HCT116 (cell line): ENCODE measurements at regions not wholly inside any gene's neighbourhood (a gene's known extent, or its start where the extent isn't known, plus 50 kb on each side); places are given as distances from the start of the nearest gene placed in this dataset.

Experiments
- ATAC-seq: fragments of 200-7000 bp; cut with Tn5 transposase; 2 replicates; pipeline ENCODE4 v1.9.1; 2020; ENCODE audit warnings: mild to moderate bottlenecking, moderate library complexity
- BruUV-seq: library from RNA; stranded (reverse); fragments of 400-500 nt; replicated peaks from 2 replicates; lab custom pipeline; 2021; lab: Mats Ljungman, UMichigan
- CTCF ChIA-PET: fragments of 300-600 bp; sonication (Branson Sonifier 250); formaldehyde crosslinking; loops from one replicate; lab custom pipeline; 2021; ENCODE audit warnings: antibody characterized with exemption; lab: Charles Lee
- POLR2A ChIA-PET: fragments of 300-600, 350-600 bp; sonication (Branson Sonifier 250); formaldehyde crosslinking; loops from one replicate; lab custom pipeline; 2021; ENCODE audit warnings: antibody characterized with exemption; lab: Charles Lee
- RAD21 ChIA-PET, 2 experiments: fragments of 300-600 bp; sonication (Branson Sonifier 250); formaldehyde crosslinking; loops; one replicate each; lab custom pipeline; 2023; ENCODE audit warnings: low total read pairs in 2 of 2; ENCODE audit not compliant: uncharacterized antibody in 2 of 2, unreplicated experiment in 2 of 2, low non-redundant PET in 1 of 2; lab: Charles Lee
- DNase-seq: peaks from one replicate; pipeline ENCODE4 v3.0.0-alpha.2; 2010; ENCODE audit warnings: low read depth, low spot score
- H2AFZ ChIP-seq: fragments of 200-600 bp; shearing (Covaris generic), sonication (generic); 2 replicates; pipeline ENCODE4 v1.6.1; 2017; ENCODE audit warnings: low read depth, mixed run types, mixed read lengths, antibody characterized with exemption, low read length; ENCODE audit not compliant: poor library complexity, severe bottlenecking
- H3K27ac ChIP-seq: 2 replicates; pipeline ENCODE4 v1.5.1; 2012; ENCODE audit warnings: low read depth, low read length
- H3K27me3 ChIP-seq: fragments of 200-600 bp; sonication (generic); 2 replicates; pipeline ENCODE4 v1.6.1; 2016; ENCODE audit warnings: mixed run types, low read length, mixed read lengths; ENCODE audit not compliant: insufficient read depth
- H3K36me3 ChIP-seq, 2 experiments: fragments of 200-500 bp in 1 of 2; fragments of 200-600 bp in 1 of 2; sonication (Bioruptor generic) in 1 of 2; sonication (generic) in 1 of 2; 2 replicates each; pipeline versions ENCODE4 v1.5.1 to v1.6.1; 2014 to 2016; ENCODE audit warnings: low read length in 2 of 2, inconsistent platforms in 1 of 2, mixed read lengths in 1 of 2, mixed run types in 1 of 2; ENCODE audit not compliant: insufficient read depth in 2 of 2, control insufficient read depth in 1 of 2
- H3K4me1 ChIP-seq, 2 experiments: fragments of 200-600 bp in 1 of 2; sonication (generic) in 1 of 2; 2 replicates each; pipeline versions ENCODE4 v1.5.1 to v1.6.1; 2012 to 2017; ENCODE audit warnings: low read length in 2 of 2, inconsistent platforms in 1 of 2, mild to moderate bottlenecking in 1 of 2, mixed read lengths in 1 of 2, mixed run types in 1 of 2, moderate library complexity in 1 of 2; ENCODE audit not compliant: insufficient read depth in 2 of 2, control insufficient read depth in 1 of 2
- H3K4me2 ChIP-seq: fragments of 200-600 bp; sonication (generic); 2 replicates; pipeline ENCODE4 v1.6.1; 2017; ENCODE audit warnings: mixed run types, low read length, mixed read lengths
- H3K4me3 ChIP-seq, 2 experiments: fragments of 200-600 bp in 1 of 2; sonication (generic) in 1 of 2; replicated peaks in 1 of 2; 2 replicates each; pipeline ENCODE4 v1.5.1; 2011 to 2016; ENCODE audit warnings: low read length in 2 of 2, control low read depth in 1 of 2, low read depth in 1 of 2, mild to moderate bottlenecking in 1 of 2, mixed read lengths in 1 of 2, mixed run types in 1 of 2
- H3K79me2 ChIP-seq: fragments of 200-600 bp; sonication (generic); 2 replicates; pipeline ENCODE4 v1.6.1; 2017; ENCODE audit warnings: mild to moderate bottlenecking, mixed run types, low read length, moderate library complexity, mixed read lengths; ENCODE audit not compliant: insufficient read depth
- H3K9ac ChIP-seq: fragments of 200-600 bp; sonication (generic); 2 replicates; pipeline ENCODE4 v1.6.1; 2016; ENCODE audit warnings: low read length, mixed read lengths
- H3K9me2 ChIP-seq: fragments of 200-600 bp; sonication (generic), shearing (Covaris generic); 2 replicates; pipeline ENCODE4 v1.6.1; 2017; ENCODE audit warnings: mixed run types, mild to moderate bottlenecking, moderate library complexity; ENCODE audit not compliant: insufficient read depth
- H3K9me3 ChIP-seq, 2 experiments: fragments of 200-500 bp in 1 of 2; fragments of 200-600 bp in 1 of 2; sonication (Bioruptor generic) in 1 of 2; sonication (generic) in 1 of 2; 2 replicates each; pipeline ENCODE4 v1.6.1; 2014 to 2017; ENCODE audit warnings: low read length in 2 of 2, mixed read lengths in 2 of 2, inconsistent platforms in 1 of 2, low read depth in 1 of 2, mild to moderate bottlenecking in 1 of 2, mixed run types in 1 of 2, moderate library complexity in 1 of 2; ENCODE audit not compliant: control insufficient read depth in 1 of 2, insufficient read depth in 1 of 2
- H4K20me1 ChIP-seq: fragments of 200-600 bp; sonication (generic), shearing (Covaris generic); 2 replicates; pipeline ENCODE4 v1.6.1; 2017; ENCODE audit warnings: mixed run types, mild to moderate bottlenecking, moderate library complexity; ENCODE audit not compliant: insufficient read depth
- CEBPB ChIP-seq: IDR thresholded peaks from 2 replicates; pipeline ENCODE4 v1.6.1; 2012; ENCODE audit warnings: low read depth
- CTCF ChIP-seq, 3 experiments: fragments of 200-600 bp in 1 of 3; sonication (generic) in 1 of 3; IDR thresholded peaks in 2 of 3; conservative IDR thresholded peaks in 1 of 3; 2 replicates each; pipeline ENCODE4 v1.5.1; 2012 to 2017; ENCODE audit warnings: low read depth in 2 of 3, low read length in 2 of 3, antibody characterized with exemption in 1 of 3, borderline replicate concordance in 1 of 3, control low read depth in 1 of 3, mild to moderate bottlenecking in 1 of 3, mixed read lengths in 1 of 3, mixed run types in 1 of 3, moderate library complexity in 1 of 3; ENCODE audit not compliant: insufficient read depth in 1 of 3
- EGR1 ChIP-seq: IDR thresholded peaks from 2 replicates; pipeline ENCODE4 v1.6.1; 2012; ENCODE audit warnings: low read depth
- ELF1 ChIP-seq: IDR thresholded peaks from 2 replicates; pipeline ENCODE4 v1.6.1; 2012; ENCODE audit warnings: low read depth, borderline replicate concordance
- EZH2 ChIP-seq: fragments of 200-600 bp; sonication (generic); IDR thresholded peaks from 2 replicates; pipeline ENCODE4 v1.6.1; 2017; ENCODE audit warnings: antibody characterized with exemption, mixed run types
- EZH2phosphoT487 ChIP-seq: fragments of 200-600 bp; IDR thresholded peaks from 2 replicates; pipeline ENCODE4 v1.6.1; 2018; ENCODE audit warnings: antibody characterized with exemption, borderline replicate concordance
- FOSL1 ChIP-seq: IDR thresholded peaks from 2 replicates; pipeline ENCODE4 v1.6.1; 2012; ENCODE audit warnings: low read depth
- MAX ChIP-seq: IDR thresholded peaks from 2 replicates; pipeline ENCODE4 v1.6.1; 2012
- POLR2A ChIP-seq: IDR thresholded peaks from 2 replicates; pipeline ENCODE4 v1.7.0; 2011; ENCODE audit warnings: borderline replicate concordance; ENCODE audit not compliant: insufficient read depth, insufficient read length; ENCODE audit errors: extremely low read depth
- RAD21 ChIP-seq: IDR thresholded peaks from 2 replicates; pipeline ENCODE4 v1.6.1; 2012; ENCODE audit warnings: low read depth, mild to moderate bottlenecking
- REST ChIP-seq: IDR thresholded peaks from 2 replicates; pipeline ENCODE4 v1.6.1; 2012; ENCODE audit warnings: low read depth
- SRF ChIP-seq: IDR thresholded peaks from 2 replicates; pipeline ENCODE4 v1.6.1; 2012; ENCODE audit warnings: low read depth
- TCF7L2 ChIP-seq: IDR thresholded peaks from 2 replicates; pipeline ENCODE4 v1.7.0; 2011; ENCODE audit warnings: borderline replicate concordance, inconsistent platforms; ENCODE audit not compliant: insufficient read depth, insufficient read length; ENCODE audit errors: extremely low read depth
- YY1 ChIP-seq: IDR thresholded peaks from 2 replicates; pipeline ENCODE4 v1.6.1; 2011; ENCODE audit warnings: low read length, low read depth, moderate library complexity, mild to moderate bottlenecking; ENCODE audit not compliant: insufficient replicate concordance; ENCODE audit errors: extremely low read depth
- ZBTB33 ChIP-seq: IDR thresholded peaks from 2 replicates; pipeline ENCODE4 v1.6.1; 2011; ENCODE audit warnings: mild to moderate bottlenecking, low read length, moderate library complexity; ENCODE audit not compliant: insufficient replicate concordance; ENCODE audit errors: extremely low read depth
- intact Hi-C: fragments of 100-400 bp; cut with micrococcal nuclease; formaldehyde crosslinking; loops from 2 replicates; pipeline ENCODE4 v1.10.0; 2022

GRCh38 chr19:5224480-5224879 lies 116.1 kb downstream of the PTPRS start:
- Histone ChIP-seq H3K36me3 (peaks cover 3 to 5% of the 10 kb centered on the region in 2 experiments; a peak in 1 of 4 replicates), H3K9me3 (no peaks in the 10 kb centered on the region), H3K9ac (no peak overlapping the region), H3K27ac (no peak overlapping the region), H4K20me1 (no peaks in the 10 kb centered on the region), H3K27me3 (no peaks in the 10 kb centered on the region), H2AFZ (no peak overlapping the region), H3K9me2 (no peaks in the 10 kb centered on the region), H3K79me2 (no peaks in the 10 kb centered on the region), H3K4me3 (no peak overlapping the region), H3K4me1 (peaks cover 0 to 7% of the 10 kb centered on the region in 2 experiments; a peak in 1 of 4 replicates), H3K4me2 (no peak overlapping the region)
- CTCF ChIA-PET = no interaction called here
- BruUV-seq = no TSS peak
- ATAC-seq = no peak
- RAD21 ChIA-PET = no interaction called here
- no peak for DNase-seq
- intact Hi-C loops = no loop called here
- POLR2A ChIA-PET = no interaction called here
- TF ChIP-seq FOSL1 (no peak), POLR2A (no peak), TCF7L2 (no peak), ZBTB33 (no peak), CEBPB (no peak), EZH2phosphoT487 (no peak), EGR1 (no peak), ELF1 (no peak), YY1 (no peak), REST (no peak), MAX (no peak), SRF (no peak), CTCF (IDR thresholded peaks at IDR 0.05 in 2 of 3, conservative IDR thresholded peaks at IDR 0.05 in 1 of 3; ENCODE audit: borderline replicate concordance in 1 of 3, insufficient read depth in 1 of 3, low read depth in 2 of 3, low read length in 2 of 3) (no peak), EZH2 (no peak), RAD21 (no peak)
- TF ChIP-seq, all 23 proteins: peak for 0
